T follicular helper cell (primary cell): ENCODE measurements at regions not wholly inside any gene's neighbourhood (a gene's known extent, or its start where the extent isn't known, plus 50 kb on each side); places are given as distances from the start of the nearest gene placed in this dataset.

ENCODE experiments used
- DNase-seq: peaks from one replicate; pipeline ENCODE4 v3.0.0-alpha.2; 2020; ENCODE audit warnings: low read depth

DNA sequence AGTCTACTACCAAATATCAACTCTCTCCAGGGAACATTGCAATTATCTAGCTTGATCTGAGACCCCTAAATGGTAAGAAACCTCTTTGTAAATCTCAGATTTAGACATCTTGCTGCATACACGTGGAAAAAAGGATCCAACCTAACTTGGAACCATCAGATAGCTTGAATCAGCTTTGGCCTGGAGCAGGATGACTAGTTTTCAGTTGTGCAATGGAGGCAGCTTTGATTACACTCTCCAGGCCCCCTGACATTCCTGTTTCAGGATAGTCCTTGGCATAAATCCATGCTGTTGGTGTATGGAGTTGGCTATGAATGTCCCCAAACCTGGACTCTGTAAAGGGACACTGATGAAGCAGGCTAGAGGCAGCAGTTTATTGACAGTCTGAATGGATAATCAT lies 1061.9 kb upstream of the TENM3 start:
- DNase-seq, result no peak

GRCh38 chr4:181189751-181190150 lies 1053.5 kb upstream of the TENM3 start:
- DNase-seq, result no peak

DNA sequence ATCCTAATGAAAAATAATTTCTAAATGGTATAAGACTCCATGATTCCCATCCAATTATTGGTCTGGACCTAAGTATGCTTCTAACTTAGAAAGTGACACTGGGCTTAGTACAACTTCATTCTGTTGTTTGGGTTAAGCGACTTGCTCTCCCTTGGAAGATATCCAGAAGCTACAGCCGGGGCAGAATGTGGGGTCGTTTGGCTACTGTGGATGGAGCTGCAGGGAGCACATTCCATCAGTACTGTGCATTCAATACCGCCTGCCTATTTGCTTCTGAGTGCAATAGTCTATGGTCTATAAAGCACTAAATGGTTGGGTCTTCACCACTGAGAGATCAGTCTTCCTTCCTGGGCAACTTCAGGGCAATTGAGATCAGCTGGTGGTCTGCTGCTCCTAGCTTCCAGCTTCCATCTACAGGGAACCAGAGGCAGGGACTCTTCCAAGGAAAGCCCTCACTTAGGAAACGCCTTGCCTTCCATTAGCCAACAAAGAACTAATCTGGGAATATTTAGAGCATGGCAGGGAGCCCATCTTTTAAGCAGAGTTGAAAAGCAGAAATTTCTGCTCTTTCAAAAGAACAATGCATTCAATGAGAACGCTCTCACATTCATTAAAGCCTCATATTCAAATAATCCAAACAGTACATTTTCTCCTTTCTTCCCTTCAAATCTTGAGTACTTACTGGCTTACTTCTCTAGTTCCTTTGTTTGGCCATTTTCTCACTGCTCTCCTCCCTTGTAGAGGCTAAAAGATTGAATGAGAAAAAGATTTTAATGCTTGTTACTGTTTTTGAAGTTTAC lies 1049.9 kb upstream of the TENM3 start:
- DNase-seq, result no peak

DNA sequence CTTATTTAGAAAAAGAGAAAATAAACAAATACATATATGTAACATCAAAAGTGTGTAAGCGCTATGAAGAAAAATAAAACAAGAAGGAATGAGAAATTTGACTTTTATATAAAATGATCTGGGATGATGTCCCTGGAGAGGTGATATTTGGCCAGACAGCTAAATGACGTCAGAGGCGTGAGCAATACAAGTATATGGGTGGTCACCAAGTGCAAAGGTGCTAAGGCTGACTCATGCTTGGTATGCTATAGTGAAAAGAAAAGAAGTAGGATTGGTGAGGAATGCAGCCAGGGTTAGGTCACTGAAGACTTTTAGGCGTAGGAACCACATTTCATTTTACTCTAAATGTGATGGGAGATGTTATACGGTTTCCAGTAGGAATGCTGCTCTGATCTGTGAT lies 1049.1 kb upstream of the TENM3 start:
- no peak for DNase-seq

DNA sequence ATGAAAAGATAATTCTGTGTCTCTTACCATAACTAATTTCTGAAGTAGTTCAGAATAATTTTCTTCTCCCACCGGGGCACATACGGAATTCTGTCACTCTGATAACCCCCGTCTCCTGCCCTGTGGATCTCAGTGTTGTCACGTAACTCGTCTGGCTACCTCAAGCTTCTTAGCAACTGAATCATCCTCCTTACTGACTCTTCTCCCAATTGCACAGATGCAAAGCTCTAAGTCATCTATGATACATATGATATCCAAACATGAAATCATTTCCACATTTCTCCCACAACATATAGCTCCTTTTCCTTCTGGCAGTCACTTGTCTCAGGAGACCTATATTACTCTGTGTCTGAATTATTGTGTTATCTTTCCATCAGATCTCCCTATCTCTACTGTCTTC lies 1043.1 kb upstream of the TENM3 start:
- no peak for DNase-seq

GRCh38 chr4:181202240-181202639 lies 1041.0 kb upstream of the TENM3 start:
- no peak for DNase-seq

GRCh38 chr4:181204109-181204508 lies 1039.1 kb upstream of the TENM3 start:
- DNase-seq, result no peak

- no peak for DNase-seq
Measured at GRCh38 chr4:181213551-181213950, 1029.7 kb upstream of the TENM3 start.

DNA sequence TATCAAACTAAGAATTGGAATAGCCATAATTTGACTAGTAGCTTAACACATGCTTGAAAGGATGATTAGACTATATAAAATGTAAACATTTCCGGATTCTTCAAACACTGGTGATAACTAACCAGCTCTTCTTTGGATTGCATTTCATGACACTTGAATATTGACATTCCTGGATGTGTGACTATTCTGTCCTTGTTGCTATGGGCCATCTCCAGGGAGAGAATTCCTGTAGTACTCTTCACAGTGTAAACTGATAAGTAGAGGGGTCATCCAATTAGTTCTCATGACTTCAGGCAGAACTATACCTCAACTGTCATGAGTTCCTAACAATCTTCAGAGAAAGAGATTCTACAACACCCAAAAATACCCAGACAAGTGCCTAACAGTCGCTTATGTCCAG lies 1026.7 kb upstream of the TENM3 start:
- no peak for DNase-seq

- no peak for DNase-seq
Measured at GRCh38 chr4:181219783-181220416, 1023.3 kb upstream of the TENM3 start.

GRCh38 chr4:181224852-181225251 lies 1018.4 kb upstream of the TENM3 start:
- DNase-seq, result no peak

GRCh38 chr4:181225616-181226261 lies 1017.5 kb upstream of the TENM3 start:
- no peak for DNase-seq

DNA sequence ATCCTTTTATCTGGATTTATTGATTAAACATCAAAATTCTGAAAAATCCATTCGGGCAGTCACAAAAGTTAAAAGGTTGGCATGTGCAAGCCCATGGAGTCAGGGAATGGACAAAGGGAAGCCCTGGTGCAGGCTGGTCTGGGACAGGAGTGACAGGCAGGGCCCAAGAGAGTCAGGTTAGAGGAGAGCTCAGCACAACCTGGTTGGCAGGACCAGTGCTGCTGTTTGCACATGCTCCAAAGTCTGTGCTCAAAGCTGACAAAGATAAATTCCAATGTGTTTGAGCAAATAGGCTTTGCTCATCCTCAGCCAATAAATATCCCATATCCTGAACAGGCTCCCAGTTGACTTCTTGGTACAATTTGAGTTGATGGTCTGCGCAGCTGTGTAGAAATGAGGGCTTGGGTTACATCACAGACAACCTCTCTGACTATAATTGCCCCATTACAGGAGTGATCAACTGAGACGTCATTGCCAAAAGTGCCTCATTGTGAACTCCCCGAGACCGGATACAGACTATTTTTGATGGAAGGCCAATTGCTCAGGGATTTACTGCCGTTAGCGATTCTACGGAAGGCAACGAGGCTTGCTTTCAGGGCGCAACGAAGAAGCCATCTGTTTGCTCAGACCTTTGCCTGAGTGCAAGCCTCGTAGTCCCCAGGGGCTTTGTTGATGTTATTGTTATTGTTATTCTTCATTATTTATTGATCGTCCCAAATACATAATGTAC lies 1008.1 kb upstream of the TENM3 start:
- no peak for DNase-seq

- DNase-seq, result no peak
Measured at GRCh38 chr4:181245326-181245725, 997.9 kb upstream of the TENM3 start.

- DNase-seq, result no peak
Measured at GRCh38 chr4:181249031-181249430, 994.2 kb upstream of the TENM3 start.

- DNase-seq, result no peak
Measured at GRCh38 chr4:181254771-181255170, 988.4 kb upstream of the TENM3 start.

DNA sequence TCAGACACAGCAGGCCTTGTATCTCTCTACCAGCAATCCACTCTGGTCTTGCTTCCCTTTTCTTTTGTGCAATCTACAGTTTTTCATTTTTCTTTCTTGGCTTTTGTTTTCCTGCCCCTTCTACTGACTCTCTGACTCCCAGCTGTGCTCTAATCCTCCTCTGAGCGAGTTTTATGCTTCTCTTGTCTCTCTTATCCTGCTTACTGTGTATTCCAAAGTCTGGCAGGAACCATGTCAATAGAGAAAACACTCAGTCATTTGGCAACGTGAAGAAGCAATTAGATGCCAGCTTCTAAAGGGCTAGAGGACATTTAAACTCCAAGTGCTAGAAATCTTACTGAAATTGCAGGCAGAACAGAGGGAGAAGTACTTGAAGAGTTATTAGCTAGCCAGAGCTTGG lies 984.6 kb upstream of the TENM3 start:
- no peak for DNase-seq

DNA sequence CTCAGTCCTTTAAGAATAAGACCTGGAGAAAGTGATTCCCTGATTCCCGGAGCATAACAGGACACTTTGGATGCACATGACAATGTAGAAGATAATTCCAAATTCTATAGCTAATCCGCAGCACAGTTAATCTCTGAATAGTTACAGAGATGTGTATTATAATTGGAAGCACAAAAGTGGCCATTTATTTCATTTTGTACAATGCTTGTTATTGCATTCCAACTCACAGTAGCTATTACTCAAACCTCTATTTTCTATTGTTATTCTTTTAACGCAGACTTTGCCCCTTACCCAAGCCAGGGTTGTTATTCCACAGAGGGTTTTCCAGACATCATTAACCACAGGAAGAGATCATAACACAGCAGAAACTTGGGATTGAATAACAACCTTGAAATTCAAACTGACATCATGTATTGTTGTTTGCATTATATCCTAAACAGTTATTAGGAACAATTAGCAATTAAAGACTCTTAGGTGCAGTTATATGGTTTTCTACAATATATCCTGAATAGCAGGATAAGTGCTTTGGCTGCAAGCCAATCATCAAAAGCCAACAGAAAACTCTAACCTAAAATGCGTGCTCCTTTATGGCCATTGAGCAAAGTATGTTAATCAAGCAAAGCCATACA lies 984.0 kb upstream of the TENM3 start:
- no peak for DNase-seq

DNA sequence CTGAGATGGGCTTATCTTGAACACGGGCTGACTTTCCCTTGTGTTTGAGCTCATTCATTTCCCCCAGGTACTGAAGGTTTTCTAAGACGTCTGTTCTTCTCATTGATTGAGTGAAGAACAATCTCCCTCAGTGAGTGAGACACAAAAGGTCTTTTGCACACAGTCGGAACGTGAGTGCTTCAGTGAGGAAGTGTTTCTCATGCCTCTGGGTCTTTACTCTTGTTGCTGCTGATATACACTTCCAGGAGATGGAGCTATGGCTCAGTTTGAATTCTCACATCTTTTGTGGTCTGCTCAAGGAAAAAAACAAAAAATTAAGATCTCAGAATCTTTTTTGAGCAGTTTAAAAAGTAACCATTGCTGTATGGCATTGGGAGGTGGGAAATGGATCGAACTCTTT lies 981.9 kb upstream of the TENM3 start:
- no peak for DNase-seq

- DNase-seq, result no peak
Measured at GRCh38 chr4:181264893-181265292, 978.3 kb upstream of the TENM3 start.

- no peak for DNase-seq
Measured at GRCh38 chr4:181265370-181265769, 977.8 kb upstream of the TENM3 start.

DNA sequence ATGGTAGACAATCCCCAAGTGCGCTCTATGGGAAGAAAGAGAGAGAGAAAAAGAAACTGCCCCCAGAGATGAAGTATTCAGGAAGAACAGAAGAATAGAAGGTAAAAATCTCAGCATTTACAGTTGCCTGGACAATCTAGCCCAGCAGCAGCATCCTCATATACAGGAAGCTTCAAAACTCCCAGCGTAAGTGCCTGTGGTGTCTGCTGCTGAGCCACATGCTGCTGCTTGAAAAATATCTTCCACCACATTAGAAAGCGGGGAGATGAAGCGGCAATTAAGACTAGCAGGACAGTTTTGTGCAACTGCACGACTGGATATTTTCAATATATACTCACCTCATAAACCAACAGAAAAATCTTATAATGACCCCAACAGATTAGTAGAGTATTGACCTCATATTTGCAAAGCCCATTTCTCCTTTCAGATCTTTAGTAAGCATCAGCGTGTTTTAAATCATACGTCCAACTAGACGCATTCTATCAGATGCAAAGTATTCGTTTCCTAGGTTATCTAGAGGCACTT lies 972.0 kb upstream of the TENM3 start:
- DNase-seq, result no peak
